ENCODE measurements at regions not wholly inside any gene's neighbourhood (a gene's known extent, or its start where the extent isn't known, plus 50 kb on each side); places are given as distances from the start of the nearest gene placed in this dataset.

GRCh38 chr14:56744016-56744415 is 66.3 kb downstream of the OTX2 start:
- no peaks in the 10 kb centered on the region for H3K23me2 ChIP-seq (ENCODE audit: insufficient read length, low read depth, low read length, poor library complexity, severe bottlenecking)
- H3K23ac ChIP-seq (ENCODE audit: insufficient read length, low read depth, low read length): no peak overlapping the region
- H2BK12ac ChIP-seq (ENCODE audit: insufficient read length, low read depth, low read length): no peak overlapping the region
- H4K91ac ChIP-seq (ENCODE audit: insufficient read length, low read depth, low read length): no peak overlapping the region
- Mint-ChIP-seq H3K36me3 (ENCODE audit: insufficient read depth in 1 of 3, low read depth in 3 of 3) (no peaks in the 10 kb centered on the region), H3K27ac (no peak overlapping the region), H3K27me3 (ENCODE audit: low read depth) (no peaks in the 10 kb centered on the region; the same call in 1 of the 2 replicates), H3K4me3 (no peak overlapping the region), H3K4me1 (peaks cover 29% of the 10 kb centered on the region in 2 experiments), H3K9me3 (no peaks in the 10 kb centered on the region)
- no peak overlapping the region for H2BK15ac ChIP-seq (ENCODE audit: low read depth, low read length)
- H3K79me2 ChIP-seq (ENCODE audit: insufficient read depth, low read length): no peaks in the 10 kb centered on the region
- H3K79me1 ChIP-seq (ENCODE audit: insufficient read depth, low read depth, low read length, poor library complexity, severe bottlenecking): no peaks in the 10 kb centered on the region
- H2BK120ac ChIP-seq (ENCODE audit: low read depth, low read length, poor library complexity, severe bottlenecking): no peak overlapping the region
- H4K8ac ChIP-seq (replicated peaks; ENCODE audit: insufficient read length, low read depth, low read length): no peak overlapping the region
- no peak overlapping the region for H3K18ac ChIP-seq (ENCODE audit: insufficient read length, low read depth, low read length)
- H3K14ac ChIP-seq (ENCODE audit: insufficient read depth, low read length): no peak overlapping the region
- no peaks in the 10 kb centered on the region for H4K20me1 ChIP-seq (ENCODE audit: control insufficient read depth, insufficient read depth, insufficient read length)
- no peak overlapping the region for H3K27ac ChIP-seq (ENCODE audit: insufficient read length, low read depth, low read length)
- no CpG with 5 or more reads among the region's 3 CpGs for WGBS (ENCODE audit: extremely low coverage, insufficient read length, low lambda C conversion rate)
- no peaks in the 10 kb centered on the region for H3K9me3 ChIP-seq (ENCODE audit: control insufficient read depth, low read depth, low read length)
- H3K4me2 ChIP-seq (ENCODE audit: insufficient read depth, insufficient read length, low read length): no peak overlapping the region
- no peak overlapping the region for H2AFZ ChIP-seq (ENCODE audit: low read length)
- no peak overlapping the region for H2BK20ac ChIP-seq (ENCODE audit: low read depth, low read length, poor library complexity, severe bottlenecking)
- H3K4ac ChIP-seq (ENCODE audit: low read depth, low read length): no peak overlapping the region
- no peak overlapping the region for H2BK5ac ChIP-seq (ENCODE audit: insufficient read length, low read length)
- H3K56ac ChIP-seq (ENCODE audit: insufficient read length, low read depth, low read length): no peak overlapping the region
- no peaks in the 10 kb centered on the region for H3K27me3 ChIP-seq (ENCODE audit: insufficient read depth, low read length)
- no peak for TF ChIP-seq CTCF (conservative IDR thresholded peaks at IDR 0.05)
- DNase-seq: no peak
- H3K4me1 ChIP-seq (ENCODE audit: insufficient read depth, low read length): peaks cover 3% of the 10 kb centered on the region; the same call in 1 of the 2 replicates
- H2AK5ac ChIP-seq (ENCODE audit: insufficient read length, low read length): no peak overlapping the region
- H3K9ac ChIP-seq (ENCODE audit: extremely low read depth, insufficient read length, low read length): no peak overlapping the region
- H3T11ph ChIP-seq (ENCODE audit: low read length): no peak overlapping the region
- H4K5ac ChIP-seq (ENCODE audit: insufficient read length, low read depth, low read length): no peak overlapping the region

Measured in H9 (cell line).